H1 (cell line): ENCODE measurements at regions not wholly inside any gene's neighbourhood (a gene's known extent, or its start where the extent isn't known, plus 50 kb on each side); places are given as distances from the start of the nearest gene placed in this dataset.

Experiments used
- CTCF ChIA-PET: fragments of 300-600 bp; sonication (Branson Sonifier 250); formaldehyde crosslinking; loops from one replicate; lab custom pipeline; 2021; ENCODE audit not compliant: partially characterized antibody; lab: Charles Lee
- POLR2A ChIA-PET: fragments of 300-600 bp; sonication (Branson Sonifier 250); formaldehyde crosslinking; loops from one replicate; lab custom pipeline; 2021; ENCODE audit warnings: inconsistent platforms; ENCODE audit not compliant: partially characterized antibody; lab: Charles Lee
- DNase-seq, 2 experiments: peaks; one replicate each; pipeline versions ENCODE4 v3.0.0 to v3.0.0-alpha.2; 2010 to 2022; ENCODE audit warnings: low spot score in 2 of 2, low read depth in 1 of 2, mixed read lengths in 1 of 2
- FAIRE-seq: peaks from 2 replicates; lab custom pipeline; 2011; peaks lifted over from hg19 to GRCh38; lab: Jason Lieb, UNC
- H2AFZ ChIP-seq: 2 replicates; pipeline ENCODE4 v1.8.1; 2012; ENCODE audit warnings: low read length, inconsistent platforms
- H2AK5ac ChIP-seq: 2 replicates; pipeline ENCODE4 v1.6.1; 2013; ENCODE audit warnings: low read depth, low read length
- H2BK120ac ChIP-seq: replicated peaks from 2 replicates; pipeline ENCODE3; 2013; ENCODE audit warnings: low read depth, low read length, inconsistent platforms
- H2BK12ac ChIP-seq: 2 replicates; pipeline ENCODE4 v1.6.1; 2013; ENCODE audit warnings: low read depth, low read length
- H2BK15ac ChIP-seq: 2 replicates; pipeline ENCODE4 v1.6.1; 2013; ENCODE audit warnings: low read length
- H2BK20ac ChIP-seq: 2 replicates; pipeline ENCODE4 v1.6.1; 2013; ENCODE audit warnings: low read length
- H2BK5ac ChIP-seq: 2 replicates; pipeline ENCODE4 v1.6.1; 2013; ENCODE audit warnings: low read depth, low read length
- H3K14ac ChIP-seq: 2 replicates; pipeline ENCODE4 v1.6.1; 2013; ENCODE audit warnings: inconsistent platforms; ENCODE audit not compliant: insufficient read length
- H3K18ac ChIP-seq: 2 replicates; pipeline ENCODE4 v1.6.1; 2013; ENCODE audit warnings: low read length; ENCODE audit errors: extremely low read depth
- H3K23ac ChIP-seq: 2 replicates; pipeline ENCODE4 v1.6.1; 2013; ENCODE audit warnings: inconsistent platforms; ENCODE audit not compliant: insufficient read length
- H3K23me2 ChIP-seq: 2 replicates; pipeline ENCODE4 v1.6.1; 2013; ENCODE audit warnings: low read depth, low read length
- H3K27ac ChIP-seq: 2 replicates; pipeline ENCODE4 v1.6.1; 2011; ENCODE audit warnings: low read depth, low read length, inconsistent platforms
- H3K27me3 ChIP-seq, 4 experiments: replicated peaks in 1 of 4; 1 replicate in 1 of 4; 2 replicates in 3 of 4; pipeline versions ENCODE4 v1.6.1 to v1.8.1; 2011 to 2013; ENCODE audit warnings: low read length in 3 of 4, mild to moderate bottlenecking in 3 of 4, inconsistent platforms in 2 of 4, mixed read lengths in 2 of 4, moderate library complexity in 1 of 4; ENCODE audit not compliant: control insufficient read depth in 3 of 4, insufficient read depth in 3 of 4; ENCODE audit errors: extremely low read depth in 1 of 4
- H3K36me3 ChIP-seq, 4 experiments: 2 replicates each; pipeline versions ENCODE4 v1.6.1 to v1.8.1; 2011 to 2013; ENCODE audit warnings: mild to moderate bottlenecking in 4 of 4, low read length in 3 of 4, moderate library complexity in 2 of 4, control low read depth in 1 of 4, inconsistent platforms in 1 of 4; ENCODE audit not compliant: insufficient read depth in 4 of 4, control insufficient read depth in 2 of 4
- H3K4ac ChIP-seq: replicated peaks from 2 replicates; pipeline ENCODE3; 2013; ENCODE audit warnings: low read length, low read depth, mixed read lengths, inconsistent platforms; ENCODE audit not compliant: insufficient read length
- H3K4me1 ChIP-seq, 4 experiments: replicated peaks in 1 of 4; 1 replicate in 1 of 4; 2 replicates in 3 of 4; pipeline versions ENCODE4 v1.6.1 to v1.8.1; 2011 to 2013; ENCODE audit warnings: low read length in 3 of 4, inconsistent platforms in 2 of 4, mixed read lengths in 1 of 4; ENCODE audit not compliant: insufficient read depth in 4 of 4, control insufficient read depth in 3 of 4
- H3K4me2 ChIP-seq, 2 experiments: 2 replicates each; pipeline versions ENCODE4 v1.6.1 to v1.8.1; 2011 to 2013; ENCODE audit warnings: low read depth in 2 of 2, low read length in 2 of 2, control low read depth in 1 of 2, inconsistent platforms in 1 of 2, mild to moderate bottlenecking in 1 of 2; ENCODE audit not compliant: insufficient read depth in 1 of 2
- H3K4me3 ChIP-seq, 4 experiments: fragments of 200-600, 300-600 bp in 1 of 4; sonication (generic), shearing (Covaris generic), sonication (Bioruptor Twin) in 1 of 4; 2 replicates each; pipeline versions ENCODE4 v1.5.1 to v1.8.1; 2011 to 2016; ENCODE audit warnings: low read length in 4 of 4, low read depth in 3 of 4, control low read depth in 2 of 4, inconsistent platforms in 2 of 4, mild to moderate bottlenecking in 2 of 4, mixed read lengths in 1 of 4, moderate library complexity in 1 of 4; ENCODE audit not compliant: insufficient read depth in 2 of 4; ENCODE audit errors: extremely low read depth in 1 of 4
- H3K56ac ChIP-seq: replicated peaks from 2 replicates; pipeline ENCODE3; 2013; ENCODE audit warnings: low read depth, mild to moderate bottlenecking, mixed read lengths, low read length, inconsistent platforms; ENCODE audit not compliant: insufficient read length
- H3K79me1 ChIP-seq: 2 replicates; pipeline ENCODE4 v1.6.1; 2013; ENCODE audit warnings: low read depth, low read length, control low read depth
- H3K79me2 ChIP-seq, 2 experiments: 2 replicates each; pipeline versions ENCODE4 v1.6.1 to v1.8.1; 2012 to 2013; ENCODE audit warnings: low read length in 2 of 2, mild to moderate bottlenecking in 2 of 2, inconsistent platforms in 1 of 2; ENCODE audit not compliant: insufficient read depth in 2 of 2, control insufficient read depth in 1 of 2
- H3K9ac ChIP-seq, 4 experiments: replicated peaks in 1 of 4; 1 replicate in 1 of 4; 2 replicates in 3 of 4; pipeline versions ENCODE4 v1.6.1 to v1.8.1; 2011 to 2013; ENCODE audit warnings: low read depth in 3 of 4, low read length in 3 of 4, control low read depth in 2 of 4, mild to moderate bottlenecking in 2 of 4, moderate library complexity in 2 of 4, inconsistent platforms in 1 of 4; ENCODE audit errors: extremely low read depth in 1 of 4
- H3K9me3 ChIP-seq, 2 experiments: 2 replicates each; pipeline versions ENCODE4 v1.6.1 to v1.8.1; 2012 to 2013; ENCODE audit warnings: mild to moderate bottlenecking in 2 of 2, moderate library complexity in 2 of 2, control low read depth in 1 of 2, inconsistent platforms in 1 of 2, low read depth in 1 of 2, low read length in 1 of 2, mixed read lengths in 1 of 2; ENCODE audit not compliant: insufficient read depth in 2 of 2
- H4K20me1 ChIP-seq, 2 experiments: replicated peaks in 1 of 2; 2 replicates each; pipeline versions ENCODE3 to v1.8.1; 2011 to 2013; ENCODE audit warnings: inconsistent platforms in 2 of 2, low read length in 2 of 2, mild to moderate bottlenecking in 1 of 2; ENCODE audit not compliant: insufficient read depth in 2 of 2, control insufficient read depth in 1 of 2
- H4K5ac ChIP-seq: 2 replicates; pipeline ENCODE4 v1.6.1; 2013; ENCODE audit warnings: low read length, low read depth, mixed read lengths, inconsistent platforms; ENCODE audit not compliant: insufficient read length
- H4K8ac ChIP-seq: 2 replicates; pipeline ENCODE4 v1.8.0; 2013; ENCODE audit warnings: mild to moderate bottlenecking, moderate library complexity, low read length, inconsistent platforms; ENCODE audit not compliant: insufficient read depth; ENCODE audit errors: extremely low read depth
- H4K91ac ChIP-seq: replicated peaks from 2 replicates; pipeline ENCODE3; 2013; ENCODE audit warnings: low read length, mixed read lengths, inconsistent platforms; ENCODE audit not compliant: insufficient read length
- JUND ChIP-seq: IDR thresholded peaks from 2 replicates; pipeline ENCODE4 v1.6.1; 2011; ENCODE audit warnings: mild to moderate bottlenecking, improper control_type of control experiment, low read length
- KDM1A ChIP-seq: fragments of 200-600, 300-600 bp; sonication (generic); IDR thresholded peaks from 2 replicates; pipeline ENCODE4 v1.7.1; 2016; ENCODE audit warnings: mild to moderate bottlenecking, low read length, borderline replicate concordance
- WGBS, 2 experiments: shearing (Covaris generic) in 1 of 2; methylation state at CpG; one replicate each; pipeline versions ENCODE4 v1.1.6 to v1.1.7; 2013 to 2015; ENCODE audit warnings: low lambda C conversion rate in 2 of 2, mixed read lengths in 2 of 2, inconsistent platforms in 1 of 2, low coverage in 1 of 2, missing lambda C conversion rate in 1 of 2; ENCODE audit not compliant: insufficient replicate concordance in 2 of 2, insufficient coverage in 1 of 2, insufficient read length in 1 of 2; ENCODE audit errors: extremely low coverage in 1 of 2, missing lambda C conversion rate in 1 of 2; 5-methylcytosine and 5-hydroxymethylcytosine counted together
- TF ChIP-seq, protein P1 (sequence below): IDR thresholded peaks from 2 replicates; pipeline ENCODE4 v1.6.1; 2011; ENCODE audit warnings: low read length, improper control_type of control experiment

DNA sequence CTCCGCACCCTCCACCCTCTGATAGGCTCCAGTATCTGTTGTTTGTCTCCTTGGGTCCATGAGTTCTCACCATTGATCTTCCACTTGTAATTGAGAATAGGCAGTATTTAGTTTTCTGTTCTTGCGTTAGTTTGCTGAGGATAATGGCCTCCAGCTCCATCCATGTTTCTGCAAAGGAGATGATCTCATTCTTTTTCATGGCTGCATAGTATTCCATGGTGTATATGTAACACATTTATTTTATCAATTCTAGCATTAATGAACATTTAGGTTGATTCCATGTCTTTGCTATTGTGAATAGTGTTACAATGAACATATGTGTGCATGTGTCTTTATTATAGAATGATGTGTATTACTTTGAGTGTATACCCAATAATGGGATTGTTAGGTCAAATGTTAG is 814.6 kb upstream of the FRG1 start:
- no peak overlapping the region for H3K23ac ChIP-seq
- no peak overlapping the region for H3K56ac ChIP-seq
- FAIRE-seq (no peak), DNase-seq (no peak)
- H3K9ac ChIP-seq, result no peak overlapping the region
- H3K18ac ChIP-seq, result no peak overlapping the region
- TF ChIP-seq, protein P1, sequence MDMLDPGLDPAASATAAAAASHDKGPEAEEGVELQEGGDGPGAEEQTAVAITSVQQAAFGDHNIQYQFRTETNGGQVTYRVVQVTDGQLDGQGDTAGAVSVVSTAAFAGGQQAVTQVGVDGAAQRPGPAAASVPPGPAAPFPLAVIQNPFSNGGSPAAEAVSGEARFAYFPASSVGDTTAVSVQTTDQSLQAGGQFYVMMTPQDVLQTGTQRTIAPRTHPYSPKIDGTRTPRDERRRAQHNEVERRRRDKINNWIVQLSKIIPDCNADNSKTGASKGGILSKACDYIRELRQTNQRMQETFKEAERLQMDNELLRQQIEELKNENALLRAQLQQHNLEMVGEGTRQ, result no peak
- TF ChIP-seq KDM1A (0 out of 2 replicates have a peak, but pooled peaks have one; percentile 62), JUND (no peak)
- H4K20me1 ChIP-seq, result no peaks in the 10 kb centered on the region
- no peak overlapping the region for H3K4me3 ChIP-seq
- H3K27ac ChIP-seq, result no peak overlapping the region
- H3K23me2 ChIP-seq, result no peaks in the 10 kb centered on the region
- no peak overlapping the region for H3K14ac ChIP-seq
- H3K79me1 ChIP-seq, result no peaks in the 10 kb centered on the region
- no peaks in the 10 kb centered on the region for H3K4me1 ChIP-seq
- no peak overlapping the region for H2AK5ac ChIP-seq
- H2BK120ac ChIP-seq, result no peak overlapping the region
- no peak overlapping the region for H2AFZ ChIP-seq
- H3K27me3 ChIP-seq, result no peaks in the 10 kb centered on the region
- H4K91ac ChIP-seq, result no peak overlapping the region
- H2BK5ac ChIP-seq, result no peak overlapping the region
- no peaks in the 10 kb centered on the region; a peak in 1 of 4 replicates for H3K9me3 ChIP-seq
- ChIA-PET POLR2A (no interaction called here), CTCF (interaction anchor here (4.6 kb wide), 1 partner anchor 345 kb away, joined by 18 read pairs; no protein-coding TSS in a partner anchor)
- H3K36me3 ChIP-seq, result no peaks in the 10 kb centered on the region
- no peak overlapping the region for H2BK20ac ChIP-seq
- no peak overlapping the region for H3K4me2 ChIP-seq
- 40% methylated on average over 2 of the region's 2 CpGs; no CpG with 5 or more reads in 1 of the 2 experiments for WGBS, 2 experiments
- H2BK15ac ChIP-seq, result no peak overlapping the region
- no peaks in the 10 kb centered on the region for H3K79me2 ChIP-seq
- H3K4ac ChIP-seq, result no peak overlapping the region
- no peak overlapping the region for H4K5ac ChIP-seq
- no peak overlapping the region for H4K8ac ChIP-seq
- no peak overlapping the region for H2BK12ac ChIP-seq
